ENCODE measurements at regions not wholly inside any gene's neighbourhood (a gene's known extent, or its start where the extent isn't known, plus 50 kb on each side); places are given as distances from the start of the nearest gene placed in this dataset.

- H3K27ac ChIP-seq (ENCODE audit: low read depth), result no peak overlapping the region
- H2AFZ ChIP-seq, result no peak overlapping the region
- no peaks in the 10 kb centered on the region for H3K79me2 ChIP-seq (replicated peaks; ENCODE audit: insufficient read depth)
- Mint-ChIP-seq H3K9me3 (peaks cover 11% of the 10 kb centered on the region), H3K27ac (no peak overlapping the region), H3K4me3 (no peak overlapping the region), H3K27me3 (ENCODE audit: insufficient read depth, low read depth, poor library complexity) (no peaks in the 10 kb centered on the region), H3K36me3 (ENCODE audit: low read depth) (peaks cover 3% of the 10 kb centered on the region; the same call in 1 of the 3 replicates), H3K4me1 (no peaks in the 10 kb centered on the region)
- TF ChIP-seq ZNF331 (CRISPR knock-in tag; IDR thresholded peaks at IDR 0.05; ENCODE audit: low read depth), result no peak
- TF ChIP-seq CTCF (conservative IDR thresholded peaks at IDR 0.05; ENCODE audit: low read depth in 2 of 2), result no peak
- no peak for TF ChIP-seq EZH2 (IDR thresholded peaks at IDR 0.05; ENCODE audit: low read depth, unreplicated experiment)
- TF ChIP-seq CREB1 (CRISPR knock-in tag; IDR thresholded peaks at IDR 0.05; ENCODE audit: low read depth), result no peak
- TF ChIP-seq ZNF114 (CRISPR knock-in tag; IDR thresholded peaks at IDR 0.05), result no peak
- no peak for TF ChIP-seq ZNF462 (CRISPR knock-in tag; IDR thresholded peaks at IDR 0.05)
- TF ChIP-seq EZH2phosphoT487 (IDR thresholded peaks at IDR 0.05; ENCODE audit: unreplicated experiment), result no peak
- TF ChIP-seq ETS1 (IDR thresholded peaks at IDR 0.05), result no peak
- no peak for TF ChIP-seq JUNB (IDR thresholded peaks at IDR 0.05; ENCODE audit: unreplicated experiment)
- no peak for TF ChIP-seq REST (IDR thresholded peaks at IDR 0.05; ENCODE audit: unreplicated experiment)
- TF ChIP-seq STAT1 (IDR thresholded peaks at IDR 0.05; ENCODE audit: unreplicated experiment), result no peak
- TF ChIP-seq POLR2AphosphoS5 (IDR thresholded peaks at IDR 0.05; ENCODE audit: low read depth), result no peak
- no peak for TF ChIP-seq NANOG (IDR thresholded peaks at IDR 0.05; ENCODE audit: borderline replicate concordance)
- no peaks in the 10 kb centered on the region for H3K36me3 ChIP-seq (ENCODE audit: insufficient read depth)
- no peaks in the 10 kb centered on the region for H3F3A ChIP-seq (replicated peaks; ENCODE audit: low read depth)
- no peak overlapping the region for H3K4me3 ChIP-seq
- DNase-seq (ENCODE audit: low spot score) (no peak), ATAC-seq (no peak)
- no peaks in the 10 kb centered on the region for H4K20me1 ChIP-seq (replicated peaks; ENCODE audit: insufficient read depth)
- H3K4me2 ChIP-seq, result no peak overlapping the region
- H3K27me3 ChIP-seq (ENCODE audit: insufficient read depth), result no peaks in the 10 kb centered on the region
- peaks cover 14% of the 10 kb centered on the region; the same call in 1 of the 2 replicates for H3K9me2 ChIP-seq (ENCODE audit: insufficient read depth)
- no peaks in the 10 kb centered on the region for H3K4me1 ChIP-seq (ENCODE audit: insufficient read depth)
Measured at GRCh38 chr3:159208050-159208449, 406.2 kb downstream of the MFSD1 start.
